DOHH2 (cell line): ENCODE measurements at regions not wholly inside any gene's neighbourhood (a gene's known extent, or its start where the extent isn't known, plus 50 kb on each side); places are given as distances from the start of the nearest gene placed in this dataset.
"Not testable (repeated sequence)": the region's sequence is repeated elsewhere in the genome, so short reads cannot be mapped to it uniquely, and the experiment has no call there.

Experiments
- CTCF ChIP-seq: fragments of 200-600 bp; sonication (generic); IDR thresholded peaks from one replicate; pipeline ENCODE4 v1.5.1; 2014; ENCODE audit warnings: antibody characterized with exemption, mild to moderate bottlenecking, low read depth, low read length; ENCODE audit not compliant: poor library complexity, severe bottlenecking
- EZH2phosphoT487 ChIP-seq: fragments of 200-600 bp; sonication (generic); IDR thresholded peaks from 2 replicates; pipeline ENCODE4 v1.6.1; 2017; ENCODE audit warnings: borderline replicate concordance, mild to moderate bottlenecking, antibody characterized with exemption, low read length, moderate library complexity, mixed read lengths

DNA sequence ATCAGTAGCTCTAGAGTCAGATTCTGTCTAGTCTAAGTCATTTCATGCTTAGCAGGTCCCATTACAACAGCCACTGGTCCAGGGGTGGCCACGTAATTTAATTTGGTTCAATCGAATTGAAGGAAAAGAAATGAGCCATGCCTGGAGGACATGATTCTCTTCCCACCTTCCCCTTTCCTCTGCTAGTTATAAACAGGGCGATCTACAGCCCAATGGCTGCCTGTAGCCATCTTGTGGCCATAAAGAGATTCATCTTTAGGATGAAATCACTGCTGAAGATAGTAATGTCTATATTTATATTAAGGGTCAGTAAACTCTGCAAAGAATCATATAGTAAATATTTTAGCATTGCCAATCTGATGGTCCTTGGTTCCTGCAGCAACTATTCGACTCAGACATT, 107.4 kb downstream of the SPDYE17 start:
- TF ChIP-seq CTCF, EZH2phosphoT487: not testable (repeated sequence)
